SK-N-SH treated with all-trans-retinoic acid at 6 μM for 48 hours (cell line): ENCODE measurements at regions not wholly inside any gene's neighbourhood (a gene's known extent, or its start where the extent isn't known, plus 50 kb on each side); places are given as distances from the start of the nearest gene placed in this dataset.

Experiments used
- ATAC-seq: fragments of 200-7000 bp; cut with Tn5 transposase; 3 replicates; pipeline ENCODE4 v1.9.1; 2020; ENCODE audit warnings: mild to moderate bottlenecking, moderate library complexity
- ARNTL ChIP-seq: fragments of 450-650 bp; formaldehyde crosslinking; IDR thresholded peaks from 2 replicates; pipeline ENCODE4 v1.5.0; 2020; ENCODE audit warnings: low read depth, mild to moderate bottlenecking, moderate library complexity, borderline replicate concordance
- BACH2 ChIP-seq: fragments of 250-450 bp; sonication (Bioruptor Pico); IDR thresholded peaks from 2 replicates; pipeline ENCODE4 v1.9.0; 2021; ENCODE audit warnings: mild to moderate bottlenecking, borderline replicate concordance
- CSDC2 ChIP-seq: fragments of 250-450 bp; sonication (Bioruptor Pico); IDR thresholded peaks from 2 replicates; pipeline ENCODE4 v1.5.0; 2020; ENCODE audit warnings: mild to moderate bottlenecking, moderate library complexity
- CSRNP3 ChIP-seq: fragments of 250-450 bp; sonication (Bioruptor Pico); IDR thresholded peaks from 2 replicates; pipeline ENCODE4 v1.5.1; 2021; ENCODE audit warnings: mild to moderate bottlenecking, moderate library complexity
- ESRRG ChIP-seq: fragments of 250-450 bp; sonication (Bioruptor Pico); IDR thresholded peaks from 2 replicates; pipeline ENCODE4 v1.6.1; 2021; ENCODE audit warnings: mild to moderate bottlenecking
- GLIS3 ChIP-seq: fragments of 250-450 bp; sonication (Bioruptor Pico); IDR thresholded peaks from 2 replicates; pipeline ENCODE4 v1.5.0; 2020; ENCODE audit warnings: mild to moderate bottlenecking, moderate library complexity
- ISL1 ChIP-seq: fragments of 250-450 bp; sonication (Bioruptor Pico); IDR thresholded peaks from 2 replicates; pipeline ENCODE4 v2.1.2; 2022; ENCODE audit warnings: mild to moderate bottlenecking, moderate library complexity
- PATZ1 ChIP-seq: fragments of 250-450 bp; sonication (Bioruptor Pico); IDR thresholded peaks from 2 replicates; pipeline ENCODE4 v1.8.0; 2020; ENCODE audit warnings: mild to moderate bottlenecking, moderate library complexity, borderline replicate concordance
- POU6F1 ChIP-seq: fragments of 250-450 bp; sonication (Bioruptor Pico); IDR thresholded peaks from 2 replicates; pipeline ENCODE4 v1.8.0; 2021; ENCODE audit warnings: low read depth, mild to moderate bottlenecking, moderate library complexity, borderline replicate concordance
- PPARA ChIP-seq: fragments of 250-450 bp; sonication (Bioruptor Pico); IDR thresholded peaks from 2 replicates; pipeline ENCODE4 v1.5.0; 2020; ENCODE audit warnings: mild to moderate bottlenecking, borderline replicate concordance
- RARB ChIP-seq: fragments of 250-450 bp; sonication (Bioruptor Pico); IDR thresholded peaks from 2 replicates; pipeline ENCODE4 v1.8.0; 2021; ENCODE audit warnings: mild to moderate bottlenecking, moderate library complexity
- SNAI2 ChIP-seq: fragments of 250-450 bp; sonication (Bioruptor Pico); IDR thresholded peaks from 2 replicates; pipeline ENCODE4 v1.5.0; 2020; ENCODE audit warnings: mild to moderate bottlenecking, moderate library complexity
- TCF4 ChIP-seq: fragments of 250-450 bp; sonication (Bioruptor Pico); IDR thresholded peaks from 2 replicates; pipeline ENCODE4 v1.8.0; 2021; ENCODE audit warnings: mild to moderate bottlenecking, moderate library complexity, borderline replicate concordance
- TOX ChIP-seq: fragments of 250-450 bp; sonication (Bioruptor Pico); IDR thresholded peaks from 2 replicates; pipeline ENCODE4 v1.8.0; 2021; ENCODE audit warnings: mild to moderate bottlenecking, moderate library complexity, borderline replicate concordance
- TSHZ2 ChIP-seq: fragments of 250-450 bp; sonication (Bioruptor Pico); IDR thresholded peaks from 2 replicates; pipeline ENCODE4 v1.5.0; 2020; ENCODE audit warnings: mild to moderate bottlenecking, moderate library complexity
- ZC3H10 ChIP-seq: fragments of 250-450 bp; sonication (Bioruptor Pico); IDR thresholded peaks from 2 replicates; pipeline ENCODE4 v1.5.1; 2021; ENCODE audit warnings: mild to moderate bottlenecking, moderate library complexity
- ZFP3 ChIP-seq: fragments of 250-450 bp; sonication (Bioruptor Pico); IDR thresholded peaks from 2 replicates; pipeline ENCODE4 v1.5.0; 2020; ENCODE audit warnings: mild to moderate bottlenecking, moderate library complexity
- ZFP30 ChIP-seq: fragments of 450-650 bp; formaldehyde crosslinking; IDR thresholded peaks from 2 replicates; pipeline ENCODE4 v1.5.0; 2022; ENCODE audit warnings: mild to moderate bottlenecking, moderate library complexity
- ZNF565 ChIP-seq: fragments of 450-650 bp; formaldehyde crosslinking; conservative IDR thresholded peaks from 2 replicates; pipeline ENCODE4 v1.5.0; 2020; ENCODE audit warnings: low read depth, mild to moderate bottlenecking, moderate library complexity
- ZNF70 ChIP-seq: fragments of 450-650 bp; formaldehyde crosslinking; IDR thresholded peaks from 2 replicates; pipeline ENCODE4 v1.5.0; 2020; ENCODE audit warnings: mild to moderate bottlenecking, moderate library complexity
- ZNF8 ChIP-seq: fragments of 450-650 bp; formaldehyde crosslinking; IDR thresholded peaks from 2 replicates; pipeline ENCODE4 v1.5.0; 2020; ENCODE audit warnings: mild to moderate bottlenecking, moderate library complexity

GRCh38 chr3:192039593-192039992 is 578.6 kb downstream of the PYDC2 start:
- ATAC-seq = no peak
- TF ChIP-seq TOX (no peak), CSRNP3 (CRISPR knock-in tag) (no peak), CSDC2 (CRISPR knock-in tag) (no peak), ZFP3 (no peak), PPARA (CRISPR knock-in tag) (no peak), GLIS3 (CRISPR knock-in tag) (no peak), ZC3H10 (CRISPR knock-in tag) (no peak), ISL1 (CRISPR knock-in tag) (no peak), SNAI2 (no peak), POU6F1 (CRISPR knock-in tag) (no peak), ESRRG (CRISPR knock-in tag) (no peak), TSHZ2 (CRISPR knock-in tag) (no peak), PATZ1 (CRISPR knock-in tag) (no peak), RARB (CRISPR knock-in tag) (no peak), ZNF8 (no peak)
- TF ChIP-seq, all 23 proteins: peak for 0

- no peak for TF ChIP-seq BACH2 (CRISPR knock-in tag)
- TF ChIP-seq ZNF70 (CRISPR knock-in tag) = no peak
- TF ChIP-seq CSDC2 (CRISPR knock-in tag) = no peak
- TF ChIP-seq ZFP30 (CRISPR knock-in tag) = no peak
- no peak for TF ChIP-seq TCF4 (CRISPR knock-in tag)
- no peak for TF ChIP-seq ZNF565 (CRISPR knock-in tag)
- TF ChIP-seq ISL1 (CRISPR knock-in tag) = no peak
- no peak for TF ChIP-seq TSHZ2 (CRISPR knock-in tag)
- TF ChIP-seq PATZ1 (CRISPR knock-in tag) = no peak
- no peak for TF ChIP-seq ARNTL (CRISPR knock-in tag)
- TF ChIP-seq ZNF8 = no peak
- no peak for TF ChIP-seq RARB (CRISPR knock-in tag)
- TF ChIP-seq POU6F1 (CRISPR knock-in tag) = no peak
- no peak for TF ChIP-seq ESRRG (CRISPR knock-in tag)
- TF ChIP-seq CSRNP3 (CRISPR knock-in tag) = no peak
- no peak for TF ChIP-seq ZFP3
- no peak for ATAC-seq
Observed at GRCh38 chr3:192040282-192041043, 579.5 kb downstream of the PYDC2 start.
